ENCODE measurements at regions not wholly inside any gene's neighbourhood (a gene's known extent, or its start where the extent isn't known, plus 50 kb on each side); places are given as distances from the start of the nearest gene placed in this dataset.
"Not testable (repeated sequence)": the region's sequence is repeated elsewhere in the genome, so short reads cannot be mapped to it uniquely, and the experiment has no call there.

DNA sequence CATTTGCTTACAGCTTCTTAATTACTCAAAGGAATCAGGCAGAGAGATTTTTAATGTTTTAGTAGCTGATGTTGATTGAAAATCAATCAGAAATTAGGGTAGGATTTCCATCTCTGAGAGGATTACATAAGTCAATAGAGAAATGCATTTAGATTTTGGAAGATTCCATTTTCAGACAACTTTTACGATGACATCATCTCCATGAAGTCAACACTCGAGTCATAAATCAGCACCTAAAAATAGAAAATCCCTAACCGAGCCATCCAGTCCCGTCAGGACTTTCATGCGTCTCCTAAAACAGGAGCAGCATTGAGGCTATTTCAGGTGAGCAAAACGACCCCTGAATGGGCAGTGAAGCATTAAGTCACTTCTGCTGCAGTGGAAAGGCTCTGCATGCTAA, 279.7 kb upstream of the RNF32 start:
- H3K9me3 ChIP-seq (ENCODE audit: control insufficient read depth in 1 of 2, low read length in 2 of 2): no peaks in the 10 kb centered on the region
- no peak overlapping the region for H3K4me3 ChIP-seq (ENCODE audit: low read length in 2 of 2)
- Mint-ChIP-seq H3K36me3 (no peaks in the 10 kb centered on the region), H3K27me3 (no peaks in the 10 kb centered on the region), H3K4me3 (no peak overlapping the region), H3K9me3 (peaks cover 0 to 4% (median 0%) of the 10 kb centered on the region in 8 donors), H3K4me1 (no peaks in the 10 kb centered on the region), H3K27ac (no peak overlapping the region)
- no peaks in the 10 kb centered on the region for H3K36me3 ChIP-seq (ENCODE audit: insufficient read depth, low read length)
- POLR2A ChIA-PET (ENCODE audit: partially characterized antibody): no interaction called here
- no peak overlapping the region for H3K27ac ChIP-seq (ENCODE audit: low read depth, low read length)
- no peaks in the 10 kb centered on the region for H3K4me1 ChIP-seq (ENCODE audit: insufficient read depth, low read length)
- CTCF ChIA-PET (ENCODE audit: partially characterized antibody): no interaction called here
- no peaks in the 10 kb centered on the region for H3K27me3 ChIP-seq (ENCODE audit: insufficient read depth, low read length)
- intact Hi-C loops (cut with micrococcal nuclease): no loop called here
- DNase-seq: no peak

DNA sequence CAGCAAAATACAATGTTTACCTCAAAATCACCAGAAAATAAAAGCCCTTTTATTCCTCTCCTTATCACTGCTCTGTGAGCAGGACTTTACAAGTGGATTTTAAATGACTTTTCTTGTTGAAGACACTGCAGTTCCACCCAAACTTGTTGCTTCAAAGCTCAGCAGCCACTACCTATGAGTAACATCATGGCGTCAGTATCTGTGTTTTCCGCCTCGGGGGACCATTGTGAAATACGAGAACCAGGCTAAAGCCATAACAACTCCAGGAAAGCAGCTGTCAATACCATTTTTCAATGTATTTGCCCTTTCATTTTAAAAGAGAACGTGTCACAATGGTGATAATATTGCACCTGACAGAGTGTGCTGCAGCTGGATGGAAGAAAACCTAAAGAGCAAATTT, 284.0 kb upstream of the RNF32 start:
- peaks cover 0 to 4% (median 0%) of the 10 kb centered on the region in 8 donors for H3K9me3 Mint-ChIP-seq
- no peaks in the 10 kb centered on the region for H3K4me1 Mint-ChIP-seq
- intact Hi-C loops (cut with micrococcal nuclease): no loop called here
- CTCF ChIA-PET (ENCODE audit: partially characterized antibody): no interaction called here
- H3K9me3 ChIP-seq (ENCODE audit: control insufficient read depth in 1 of 2, low read length in 2 of 2): no peaks in the 10 kb centered on the region
- no peaks in the 10 kb centered on the region for H3K36me3 Mint-ChIP-seq
- H3K36me3 ChIP-seq (ENCODE audit: insufficient read depth, low read length): no peaks in the 10 kb centered on the region
- no peak overlapping the region for H3K27ac Mint-ChIP-seq
- POLR2A ChIA-PET (ENCODE audit: partially characterized antibody): no interaction called here
- H3K27ac ChIP-seq (ENCODE audit: low read depth, low read length): no peak overlapping the region
- no peaks in the 10 kb centered on the region for H3K4me1 ChIP-seq (ENCODE audit: insufficient read depth, low read length)
- peaks cover 0 to 3% of the 10 kb centered on the region in 2 donors for H3K27me3 Mint-ChIP-seq
- H3K27me3 ChIP-seq (ENCODE audit: insufficient read depth, low read length): no peaks in the 10 kb centered on the region
- H3K4me3 Mint-ChIP-seq: no peak overlapping the region
- no peak for DNase-seq
- no peak overlapping the region for H3K4me3 ChIP-seq (ENCODE audit: low read length in 2 of 2)

DNA sequence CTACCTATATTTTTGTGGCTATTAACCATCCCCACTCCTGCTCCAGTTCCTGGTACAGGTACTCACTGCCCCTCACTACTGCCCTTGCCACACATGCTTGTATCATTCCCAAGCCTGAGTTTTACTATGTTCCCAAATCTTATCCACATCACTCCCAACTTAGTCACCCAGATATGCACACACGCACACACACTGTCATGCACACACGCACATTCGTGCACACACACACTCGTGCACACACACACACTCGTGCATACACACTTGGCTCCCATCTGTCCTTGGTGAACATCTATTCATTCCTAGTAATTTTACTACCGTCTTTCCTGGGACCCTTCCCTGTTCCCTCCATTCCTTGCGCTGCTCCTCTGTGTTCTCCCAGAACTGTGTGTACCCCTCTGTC, 287.2 kb upstream of the RNF32 start:
- Histone ChIP-seq H3K36me3 (ENCODE audit: insufficient read depth, low read length) (no peaks in the 10 kb centered on the region), H3K4me1 (ENCODE audit: insufficient read depth, low read length) (no peaks in the 10 kb centered on the region), H3K9me3 (ENCODE audit: control insufficient read depth in 1 of 2, low read length in 2 of 2) (no peaks in the 10 kb centered on the region), H3K27ac (ENCODE audit: low read depth, low read length) (no peak overlapping the region), H3K27me3 (ENCODE audit: insufficient read depth, low read length) (no peaks in the 10 kb centered on the region), H3K4me3 (ENCODE audit: low read length in 2 of 2) (no peak overlapping the region)
- CTCF ChIA-PET (ENCODE audit: partially characterized antibody): no interaction called here
- no peaks in the 10 kb centered on the region for H3K4me1 Mint-ChIP-seq
- no peak overlapping the region for H3K27ac Mint-ChIP-seq
- intact Hi-C loops (cut with micrococcal nuclease): no loop called here
- POLR2A ChIA-PET (ENCODE audit: partially characterized antibody): no interaction called here
- no peak overlapping the region for H3K4me3 Mint-ChIP-seq
- no peak for DNase-seq
- peaks cover 0 to 3% of the 10 kb centered on the region in 2 donors for H3K27me3 Mint-ChIP-seq
- H3K36me3 Mint-ChIP-seq: no peaks in the 10 kb centered on the region
- no peaks in the 10 kb centered on the region for H3K9me3 Mint-ChIP-seq

DNA sequence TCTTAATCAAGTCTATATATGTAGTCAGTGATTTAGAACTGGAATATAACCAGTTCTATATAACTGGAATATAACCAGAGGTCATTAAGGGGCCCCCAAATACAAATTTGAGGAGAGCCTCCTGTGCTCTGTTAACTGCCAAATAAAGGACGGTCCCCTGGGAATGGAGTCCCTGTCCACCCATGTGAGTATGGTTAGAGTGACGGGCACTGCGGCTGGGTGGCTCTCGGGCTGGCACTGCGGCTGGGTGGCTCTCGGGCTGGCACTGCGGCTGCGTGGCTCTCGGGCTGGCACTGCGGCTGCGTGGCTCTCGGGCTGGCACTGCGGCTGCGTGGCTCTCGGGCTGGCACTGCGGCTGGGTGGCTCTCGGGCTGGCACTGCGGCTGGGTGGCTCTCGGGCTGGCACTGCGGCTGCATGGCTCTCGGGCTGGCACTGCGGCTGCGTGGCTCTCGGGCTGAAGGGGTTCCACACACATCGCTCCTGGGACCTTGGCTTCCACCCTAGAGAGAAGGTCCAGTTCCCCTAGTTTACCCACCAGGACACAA, 292.8 kb upstream of the RNF32 start:
- H3K4me3 ChIP-seq (ENCODE audit: low read length in 2 of 2); CTCF ChIA-PET (ENCODE audit: partially characterized antibody): not testable (repeated sequence)

DNA sequence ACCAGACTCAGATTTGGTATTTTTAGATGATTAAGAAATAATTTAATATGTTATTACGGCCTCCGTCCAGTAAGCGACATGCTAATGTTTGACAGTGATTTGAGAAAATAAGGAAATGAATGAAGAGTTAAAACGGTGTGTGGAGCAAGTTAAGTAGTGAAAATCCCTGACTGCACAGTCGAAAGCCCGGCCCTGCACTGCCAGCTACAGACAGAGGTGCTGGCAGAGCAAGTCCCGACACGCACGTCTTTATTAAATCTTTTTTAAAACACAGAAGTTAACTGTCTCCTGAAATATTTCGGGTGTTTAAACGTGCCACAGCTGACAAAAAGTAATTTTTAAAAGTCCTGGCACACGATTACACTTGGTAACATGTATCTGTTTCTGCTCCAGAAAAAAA, 293.4 kb upstream of the RNF32 start:
- Mint-ChIP-seq H3K9me3 (no peaks in the 10 kb centered on the region), H3K36me3 (no peaks in the 10 kb centered on the region), H3K4me3 (no peak overlapping the region), H3K27ac (no peak overlapping the region), H3K27me3 (no peaks in the 10 kb centered on the region), H3K4me1 (no peaks in the 10 kb centered on the region)
- H3K36me3 ChIP-seq (ENCODE audit: insufficient read depth, low read length): no peaks in the 10 kb centered on the region
- no peaks in the 10 kb centered on the region for H3K27me3 ChIP-seq (ENCODE audit: insufficient read depth, low read length)
- H3K27ac ChIP-seq (ENCODE audit: low read depth, low read length): no peak overlapping the region
- POLR2A ChIA-PET (ENCODE audit: partially characterized antibody): no interaction called here
- no peak overlapping the region for H3K4me3 ChIP-seq (ENCODE audit: low read length in 2 of 2)
- CTCF ChIA-PET (ENCODE audit: partially characterized antibody): no interaction called here
- H3K9me3 ChIP-seq (ENCODE audit: control insufficient read depth in 1 of 2, low read length in 2 of 2): no peaks in the 10 kb centered on the region
- DNase-seq: no peak
- no peaks in the 10 kb centered on the region for H3K4me1 ChIP-seq (ENCODE audit: insufficient read depth, low read length)
- intact Hi-C loops (cut with micrococcal nuclease): no loop called here

More for the DNA sequence above, 292.8 kb upstream of the RNF32 start:
- H3K9me3 Mint-ChIP-seq; H3K4me1 ChIP-seq (ENCODE audit: insufficient read depth, low read length); intact Hi-C loops (cut with micrococcal nuclease); H3K27ac ChIP-seq (ENCODE audit: low read depth, low read length); H3K27me3 ChIP-seq (ENCODE audit: insufficient read depth, low read length); H3K36me3 Mint-ChIP-seq; H3K4me3 Mint-ChIP-seq; DNase-seq; H3K4me1 Mint-ChIP-seq; H3K27me3 Mint-ChIP-seq; POLR2A ChIA-PET (ENCODE audit: partially characterized antibody); H3K27ac Mint-ChIP-seq; H3K36me3 ChIP-seq (ENCODE audit: insufficient read depth, low read length); H3K9me3 ChIP-seq (ENCODE audit: control insufficient read depth in 1 of 2, low read length in 2 of 2): not testable (repeated sequence)

DNA sequence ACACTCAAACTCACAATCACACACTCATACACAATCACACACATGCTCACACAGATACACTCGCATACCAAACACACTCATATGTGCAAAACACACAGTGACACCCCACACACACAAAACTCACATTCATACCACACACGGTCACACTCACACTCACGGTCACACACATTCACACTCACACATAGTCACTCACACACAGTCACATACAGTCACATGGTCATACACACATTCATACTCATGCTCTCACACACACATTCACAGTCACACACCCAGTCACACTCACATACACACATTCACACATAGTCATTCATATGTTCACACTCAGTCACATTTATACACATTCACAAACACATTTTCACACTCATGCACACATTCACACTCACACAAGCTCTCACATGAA, 296.0 kb upstream of the RNF32 start:
- Mint-ChIP-seq H3K27me3 (no peaks in the 10 kb centered on the region), H3K4me1 (no peaks in the 10 kb centered on the region)
- POLR2A ChIA-PET (ENCODE audit: partially characterized antibody): no interaction called here

DNA sequence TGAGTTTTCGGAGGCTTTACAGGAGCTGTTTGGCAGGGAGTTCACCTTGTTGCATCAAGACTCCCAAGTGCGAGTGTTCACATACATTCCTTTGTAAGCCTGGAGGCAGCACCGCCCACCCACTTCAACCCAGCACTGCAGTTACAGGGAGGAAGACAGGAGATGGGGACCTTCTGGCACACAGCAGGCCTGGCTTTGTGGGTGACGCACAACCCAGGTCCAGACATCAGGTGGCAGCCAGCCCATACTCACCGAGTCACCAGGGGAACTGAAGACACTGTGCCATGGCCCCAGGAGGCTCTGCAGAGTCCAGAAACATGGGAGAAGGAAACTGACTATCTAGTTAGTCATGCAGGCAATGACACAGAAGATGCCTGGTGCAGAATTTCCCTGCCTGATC, 305.9 kb upstream of the RNF32 start:
- intact Hi-C loops (cut with micrococcal nuclease): no loop called here
- no peaks in the 10 kb centered on the region for H3K4me1 ChIP-seq (ENCODE audit: insufficient read depth, low read length)
- no peaks in the 10 kb centered on the region for H3K27me3 ChIP-seq (ENCODE audit: insufficient read depth, low read length)
- Mint-ChIP-seq H3K9me3 (peaks cover 0 to 4% (median 0%) of the 10 kb centered on the region in 8 donors), H3K27me3 (peaks cover 0 to 4% of the 10 kb centered on the region in 2 donors), H3K27ac (no peak overlapping the region), H3K4me3 (no peak overlapping the region), H3K36me3 (no peaks in the 10 kb centered on the region), H3K4me1 (no peaks in the 10 kb centered on the region)
- ChIA-PET CTCF (ENCODE audit: partially characterized antibody) (no interaction called here), POLR2A (ENCODE audit: partially characterized antibody) (no interaction called here)
- H3K9me3 ChIP-seq (ENCODE audit: control insufficient read depth in 1 of 2, low read length in 2 of 2): no peaks in the 10 kb centered on the region
- no peak for DNase-seq
- no peaks in the 10 kb centered on the region for H3K36me3 ChIP-seq (ENCODE audit: insufficient read depth, low read length)
- no peak overlapping the region for H3K27ac ChIP-seq (ENCODE audit: low read depth, low read length)
- H3K4me3 ChIP-seq (ENCODE audit: low read length in 2 of 2): no peak overlapping the region

More for the DNA sequence above, 296.0 kb upstream of the RNF32 start:
- Histone ChIP-seq H3K27ac (ENCODE audit: low read depth, low read length) (no peak overlapping the region), H3K36me3 (ENCODE audit: insufficient read depth, low read length) (no peaks in the 10 kb centered on the region), H3K27me3 (ENCODE audit: insufficient read depth, low read length) (no peaks in the 10 kb centered on the region), H3K4me1 (ENCODE audit: insufficient read depth, low read length) (no peaks in the 10 kb centered on the region), H3K4me3 (ENCODE audit: low read length in 2 of 2) (no peak overlapping the region), H3K9me3 (ENCODE audit: control insufficient read depth in 1 of 2, low read length in 2 of 2) (no peaks in the 10 kb centered on the region)
- DNase-seq: no peak
- CTCF ChIA-PET (ENCODE audit: partially characterized antibody): no interaction called here
- intact Hi-C loops (cut with micrococcal nuclease): no loop called here
- Mint-ChIP-seq H3K27ac (no peak overlapping the region), H3K9me3 (no peaks in the 10 kb centered on the region), H3K36me3 (no peaks in the 10 kb centered on the region), H3K4me3 (no peak overlapping the region)

DNA sequence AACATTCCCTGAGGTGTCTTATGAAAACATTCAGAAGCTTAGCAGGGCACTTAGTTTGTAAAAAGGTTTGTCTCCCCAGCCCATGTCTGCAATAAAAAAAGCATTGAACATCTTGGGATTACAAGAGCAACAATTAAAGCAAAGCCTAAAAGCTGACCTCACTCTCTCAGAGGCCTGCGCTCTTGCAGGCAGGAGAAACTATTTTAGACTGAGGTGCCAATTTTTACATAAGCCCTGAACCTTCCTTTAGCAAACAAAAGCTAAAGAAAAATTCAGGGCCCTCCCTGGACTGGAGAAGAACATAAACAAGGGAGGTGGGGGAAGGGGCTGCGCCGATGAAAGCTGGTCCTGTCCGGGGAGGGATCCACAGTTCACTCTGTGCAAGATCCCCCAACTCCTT, 312.7 kb upstream of the RNF32 start:
- H3K4me3 ChIP-seq (ENCODE audit: low read length in 2 of 2): no peak overlapping the region
- intact Hi-C loops (cut with micrococcal nuclease): no loop called here
- DNase-seq: no peak
- Mint-ChIP-seq H3K27me3 (peaks cover 4 to 10% of the 10 kb centered on the region in 2 donors), H3K36me3 (no peaks in the 10 kb centered on the region), H3K4me3 (no peak overlapping the region), H3K4me1 (no peaks in the 10 kb centered on the region), H3K27ac (no peak overlapping the region), H3K9me3 (peaks cover 0 to 6% (median under 1%) of the 10 kb centered on the region in 8 donors)
- ChIA-PET POLR2A (ENCODE audit: partially characterized antibody) (no interaction called here), CTCF (ENCODE audit: partially characterized antibody) (no interaction called here)
- H3K36me3 ChIP-seq (ENCODE audit: insufficient read depth, low read length): no peaks in the 10 kb centered on the region
- H3K4me1 ChIP-seq (ENCODE audit: insufficient read depth, low read length): no peaks in the 10 kb centered on the region
- H3K27ac ChIP-seq (ENCODE audit: low read depth, low read length): no peak overlapping the region
- no peaks in the 10 kb centered on the region for H3K27me3 ChIP-seq (ENCODE audit: insufficient read depth, low read length)
- no peaks in the 10 kb centered on the region for H3K9me3 ChIP-seq (ENCODE audit: control insufficient read depth in 1 of 2, low read length in 2 of 2)

All from CD4-positive, alpha-beta memory T cell (primary cell).